GM12878 (cell line): ENCODE measurements at regions not wholly inside any gene's neighbourhood (a gene's known extent, or its start where the extent isn't known, plus 50 kb on each side); places are given as distances from the start of the nearest gene placed in this dataset.
"Not testable (repeated sequence)": the region's sequence is repeated elsewhere in the genome, so short reads cannot be mapped to it uniquely, and the experiment has no call there.

Source experiments
- ATAC-seq: fragments of 200-7000 bp; cut with Tn5 transposase; 3 replicates; pipeline ENCODE4 v1.9.1; 2020; ENCODE audit warnings: mild to moderate bottlenecking, moderate library complexity
- BruUV-seq: library from RNA; stranded (reverse); fragments of 400-500 nt; replicated peaks from 2 replicates; lab custom pipeline; 2021; lab: Mats Ljungman, UMichigan
- CTCF ChIA-PET: fragments of 300-600 bp; sonication (Branson Sonifier 250); formaldehyde crosslinking; extraction: SDS; loops from one replicate; lab custom pipeline; 2021; ENCODE audit warnings: inconsistent platforms; lab: Yijun Ruan, JAX
- POLR2A ChIA-PET: fragments of 350-600 bp; formaldehyde crosslinking; extraction: SDS; loops from one replicate; lab custom pipeline; 2021; ENCODE audit warnings: inconsistent platforms; lab: Charles Lee
- RAD21 ChIA-PET: fragments of 300-600 bp; sonication (Branson Sonifier 250); formaldehyde crosslinking; loops from one replicate; lab custom pipeline; 2023; ENCODE audit warnings: antibody characterized with exemption; ENCODE audit not compliant: unreplicated experiment; lab: Charles Lee
- SMC1A ChIA-PET: fragments of 300-600 bp; sonication (Branson Sonifier 250); formaldehyde crosslinking; loops from one replicate; lab custom pipeline; 2023; ENCODE audit not compliant: unreplicated experiment, uncharacterized antibody; lab: Charles Lee
- DNase-seq: peaks from one replicate; pipeline ENCODE4 v3.0.0-alpha.2; 2011; ENCODE audit warnings: low read depth, low spot score
- FAIRE-seq: peaks from 3 replicates; lab custom pipeline; 2011; peaks lifted over from hg19 to GRCh38; lab: Jason Lieb, UNC
- H2AFZ ChIP-seq: 2 replicates; pipeline ENCODE4 v1.6.0; 2011; ENCODE audit warnings: low read depth, low read length, control low read depth; ENCODE audit not compliant: control insufficient read depth
- H3K27ac ChIP-seq: 2 replicates; pipeline ENCODE4 v1.5.1; 2011; ENCODE audit warnings: control low read depth; ENCODE audit not compliant: control insufficient read depth, insufficient read depth
- H3K27me3 ChIP-seq, 2 experiments: replicated peaks in 1 of 2; 2 replicates each; pipeline versions ENCODE4 v1.6.0 to v1.6.1; 2011; ENCODE audit warnings: low read length in 1 of 2; ENCODE audit not compliant: control insufficient read depth in 2 of 2, insufficient read depth in 2 of 2
- H3K36me3 ChIP-seq, 2 experiments: 2 replicates each; pipeline ENCODE4 v1.5.1; 2011; ENCODE audit warnings: low read length in 1 of 2; ENCODE audit not compliant: control insufficient read depth in 2 of 2, insufficient read depth in 2 of 2
- H3K4me1 ChIP-seq: 2 replicates; pipeline ENCODE4 v1.6.1; 2011; ENCODE audit warnings: mild to moderate bottlenecking, low read length, moderate library complexity, mixed read lengths; ENCODE audit not compliant: control insufficient read depth, insufficient read depth
- H3K4me2 ChIP-seq: 2 replicates; pipeline ENCODE4 v1.6.0; 2011; ENCODE audit warnings: control low read depth; ENCODE audit not compliant: control insufficient read depth, insufficient read depth
- H3K4me3 ChIP-seq: fragments of 200-600 bp; sonication (generic); 2 replicates; pipeline ENCODE4 v1.5.1; 2016
- H3K79me2 ChIP-seq: 2 replicates; pipeline ENCODE4 v1.6.0; 2011; ENCODE audit warnings: low read length; ENCODE audit not compliant: control insufficient read depth, insufficient read depth
- H3K9ac ChIP-seq: 2 replicates; pipeline ENCODE4 v1.8.0; 2011; ENCODE audit warnings: low read length, control low read depth, mixed read lengths; ENCODE audit not compliant: control insufficient read depth, insufficient read depth
- H3K9me3 ChIP-seq: replicated peaks from 3 replicates; pipeline ENCODE4 v1.5.1; 2011; ENCODE audit warnings: mild to moderate bottlenecking, low read length; ENCODE audit not compliant: control insufficient read depth, insufficient read depth
- H4K20me1 ChIP-seq: 2 replicates; pipeline ENCODE4 v1.6.0; 2011; ENCODE audit not compliant: control insufficient read depth, insufficient read depth
- BCL11A ChIP-seq: IDR thresholded peaks from 2 replicates; pipeline ENCODE4 v1.6.1; 2011; ENCODE audit warnings: low read depth, low read length
- CREM ChIP-seq: IDR thresholded peaks from 2 replicates; pipeline ENCODE4 v1.6.1; 2014; ENCODE audit warnings: antibody characterized with exemption, low read depth
- EED ChIP-seq: sonication (generic); IDR thresholded peaks from 2 replicates; pipeline ENCODE4 v1.6.1; 2016; ENCODE audit warnings: antibody characterized with exemption, low read depth
- IKZF2 ChIP-seq, 2 experiments: fragments of 450-650 bp; IDR thresholded peaks; 2 replicates each; pipeline ENCODE4 v1.6.1; 2017; ENCODE audit warnings: mild to moderate bottlenecking in 2 of 2, moderate library complexity in 2 of 2
- JUNB ChIP-seq: IDR thresholded peaks from 2 replicates; pipeline ENCODE4 v1.6.1; 2016; ENCODE audit warnings: antibody characterized with exemption, mild to moderate bottlenecking
- LARP7 ChIP-seq: fragments of 450-650 bp; IDR thresholded peaks from 2 replicates; pipeline ENCODE4 v1.6.1; 2017; ENCODE audit warnings: mild to moderate bottlenecking
- NFIC ChIP-seq: IDR thresholded peaks from 2 replicates; pipeline ENCODE4 v1.6.1; 2012; ENCODE audit warnings: low read depth, mild to moderate bottlenecking, inconsistent platforms, low read length, moderate library complexity
- RUNX3 ChIP-seq: IDR thresholded peaks from 2 replicates; pipeline ENCODE4 v1.6.1; 2012; ENCODE audit warnings: low read length, inconsistent platforms
- YY1 ChIP-seq: IDR thresholded peaks from 2 replicates; pipeline ENCODE4 v1.6.1; 2011; ENCODE audit warnings: low read depth, mild to moderate bottlenecking, low read length
- WGBS: methylation state at CpG from one replicate; pipeline ENCODE4 v1.1.6; 2016; ENCODE audit warnings: low lambda C conversion rate; ENCODE audit not compliant: insufficient replicate concordance, insufficient coverage; ENCODE audit errors: missing lambda C conversion rate; 5-methylcytosine and 5-hydroxymethylcytosine counted together
- in situ Hi-C: fragments of 300-500 bp; cut with MboI; formaldehyde crosslinking; loops from 9 replicates; pipeline ENCODE4 v1.14.3; 2018; ENCODE audit warnings: mixed read lengths
- intact Hi-C: fragments of 100-400 bp; cut with micrococcal nuclease; formaldehyde crosslinking; loops from one replicate; pipeline ENCODE4 v1.14.2; 2022; ENCODE audit not compliant: unreplicated experiment
- TF ChIP-seq, protein P1 (sequence below): IDR thresholded peaks from 2 replicates; pipeline ENCODE4 v1.6.1; 2012; ENCODE audit warnings: low read length, inconsistent platforms
- TF ChIP-seq, protein P2 (sequence below): fragments of 450-650 bp; IDR thresholded peaks from 2 replicates; pipeline ENCODE4 v1.6.1; 2017; ENCODE audit warnings: antibody characterized with exemption, mild to moderate bottlenecking, moderate library complexity

DNA sequence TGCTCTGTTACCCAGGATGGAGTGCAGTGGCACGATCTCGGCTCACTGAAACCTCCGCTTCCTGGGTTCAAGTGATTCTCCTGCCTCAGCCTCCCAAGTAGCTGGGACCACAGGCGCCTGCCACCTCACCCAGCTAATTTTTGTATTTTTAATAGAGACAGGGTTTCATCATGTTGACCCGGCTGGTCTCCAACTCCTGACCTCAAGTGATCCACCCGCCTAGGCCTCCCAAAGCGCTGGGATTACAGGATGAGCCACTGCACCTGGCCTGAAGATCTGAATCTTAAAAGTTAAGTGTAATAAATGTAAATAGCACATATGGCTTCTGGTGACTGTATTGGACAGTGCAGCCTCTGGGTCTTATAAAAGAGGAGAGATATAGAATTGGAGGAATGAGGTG is 74.2 kb upstream of the NOX3 start:
- POLR2A ChIA-PET, H2AFZ ChIP-seq, DNase-seq, H3K27me3 ChIP-seq, H3K4me2 ChIP-seq, H3K9ac ChIP-seq, H3K4me3 ChIP-seq, ATAC-seq, H3K4me1 ChIP-seq, H3K79me2 ChIP-seq, FAIRE-seq, H3K36me3 ChIP-seq, H3K27ac ChIP-seq, H4K20me1 ChIP-seq, BruUV-seq, H3K9me3 ChIP-seq: not testable (repeated sequence)
- 99% methylated on average over 7 of the region's 7 CpGs for WGBS
- in situ Hi-C loops = loop anchor here (5.0 kb wide), 1 partner anchor 203 kb away; no protein-coding TSS in a partner anchor
- ChIA-PET SMC1A (interaction anchor here (1.2 to 2.5 kb wide), 9 partner anchors 10 to 352 kb away, joined by 3 to 35 read pairs (median 5); no protein-coding TSS in a partner anchor), CTCF (interaction anchor here (1.1 to 2.5 kb wide), 8 partner anchors 24 to 351 kb away, joined by 3 to 51 read pairs (median 6); no protein-coding TSS in a partner anchor), RAD21 (interaction anchor here (1.2 to 2.4 kb wide), 3 partner anchors 112 to 214 kb away, joined by 3 to 24 read pairs (median 7); no protein-coding TSS in a partner anchor)
- intact Hi-C loops = loop anchor here (1.0 to 10.0 kb wide), 2 partner anchors 203 to 355 kb away; no protein-coding TSS in a partner anchor

DNA sequence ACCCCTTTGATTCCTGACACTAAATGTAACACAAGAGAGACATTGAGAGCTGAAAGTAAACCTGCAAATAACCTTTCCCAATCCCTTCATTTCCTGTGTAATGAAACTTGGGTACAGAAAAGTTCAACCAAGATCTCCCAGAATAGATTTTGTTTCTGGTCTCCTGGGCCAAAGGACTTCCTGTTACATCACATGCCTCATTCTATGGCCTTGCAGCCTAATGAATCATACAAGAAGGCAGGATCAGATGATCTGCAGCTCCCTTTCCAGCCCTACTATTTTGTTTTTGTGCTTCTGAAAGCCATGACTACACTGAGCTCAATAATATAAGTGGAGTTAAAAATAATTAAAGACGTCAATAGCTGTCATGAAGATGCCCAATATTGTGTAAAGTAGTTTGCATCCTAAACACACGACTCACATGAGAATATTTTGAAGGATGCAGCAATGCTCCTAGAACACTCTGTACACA is 73.4 kb upstream of the NOX3 start:
- no peaks in the 10 kb centered on the region; the same call in 1 of the 3 replicates for H3K9me3 ChIP-seq
- SMC1A ChIA-PET = interaction anchor here (1.0 to 2.5 kb wide), 22 partner anchors 9 to 357 kb away, joined by 3 to 35 read pairs (median 5); partner anchors contain the start of gene NOX3
- DNase-seq (no peak), FAIRE-seq (no peak), ATAC-seq (peak; percentile 71)
- H3K9ac ChIP-seq = no peak overlapping the region
- no peak overlapping the region for H3K4me2 ChIP-seq
- CTCF ChIA-PET = interaction anchor here (0.7 to 2.5 kb wide), 13 partner anchors 9 to 350 kb away, joined by 3 to 51 read pairs (median 4); no protein-coding TSS in a partner anchor
- H3K27ac ChIP-seq = no peak overlapping the region
- 0% methylated on average over 2 of the region's 2 CpGs for WGBS
- peak overlapping the region; percentile 51 for H2AFZ ChIP-seq
- H3K79me2 ChIP-seq = no peaks in the 10 kb centered on the region
- H4K20me1 ChIP-seq = no peaks in the 10 kb centered on the region
- no peaks in the 10 kb centered on the region for H3K27me3 ChIP-seq
- in situ Hi-C loops = no loop called here
- RAD21 ChIA-PET = interaction anchor here (0.5 to 2.4 kb wide), 8 partner anchors 22 to 817 kb away, joined by 3 to 24 read pairs (median 4); no protein-coding TSS in a partner anchor
- intact Hi-C loops = no loop called here
- POLR2A ChIA-PET = no interaction called here
- no peaks in the 10 kb centered on the region for H3K4me1 ChIP-seq
- H3K4me3 ChIP-seq = no peak overlapping the region
- H3K36me3 ChIP-seq = no peaks in the 10 kb centered on the region
- BruUV-seq = no TSS peak
- TF ChIP-seq, protein P1, sequence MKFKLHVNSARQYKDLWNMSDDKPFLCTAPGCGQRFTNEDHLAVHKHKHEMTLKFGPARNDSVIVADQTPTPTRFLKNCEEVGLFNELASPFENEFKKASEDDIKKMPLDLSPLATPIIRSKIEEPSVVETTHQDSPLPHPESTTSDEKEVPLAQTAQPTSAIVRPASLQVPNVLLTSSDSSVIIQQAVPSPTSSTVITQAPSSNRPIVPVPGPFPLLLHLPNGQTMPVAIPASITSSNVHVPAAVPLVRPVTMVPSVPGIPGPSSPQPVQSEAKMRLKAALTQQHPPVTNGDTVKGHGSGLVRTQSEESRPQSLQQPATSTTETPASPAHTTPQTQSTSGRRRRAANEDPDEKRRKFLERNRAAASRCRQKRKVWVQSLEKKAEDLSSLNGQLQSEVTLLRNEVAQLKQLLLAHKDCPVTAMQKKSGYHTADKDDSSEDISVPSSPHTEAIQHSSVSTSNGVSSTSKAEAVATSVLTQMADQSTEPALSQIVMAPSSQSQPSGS = 0 out of 2 replicates have a peak, but pooled peaks have one; percentile 26
- 0 out of 2 replicates have a peak, but pooled peaks have one; percentile 30 for TF ChIP-seq CREM
- TF ChIP-seq EED = peak; percentile 20; the same call in 1 of the 2 replicates
- no peak for TF ChIP-seq LARP7
- 0 out of 4 replicates have a peak, but pooled peaks of 1 of the 2 experiments have one; percentile 24 for TF ChIP-seq IKZF2 (IDR thresholded peaks at IDR 0.05)
- no peak for TF ChIP-seq BCL11A
- TF ChIP-seq NFIC = peak; percentile 61
- no peak for TF ChIP-seq YY1
- TF ChIP-seq RUNX3 = peak; percentile 34; the same call in 1 of the 2 replicates
- TF ChIP-seq, protein P2, sequence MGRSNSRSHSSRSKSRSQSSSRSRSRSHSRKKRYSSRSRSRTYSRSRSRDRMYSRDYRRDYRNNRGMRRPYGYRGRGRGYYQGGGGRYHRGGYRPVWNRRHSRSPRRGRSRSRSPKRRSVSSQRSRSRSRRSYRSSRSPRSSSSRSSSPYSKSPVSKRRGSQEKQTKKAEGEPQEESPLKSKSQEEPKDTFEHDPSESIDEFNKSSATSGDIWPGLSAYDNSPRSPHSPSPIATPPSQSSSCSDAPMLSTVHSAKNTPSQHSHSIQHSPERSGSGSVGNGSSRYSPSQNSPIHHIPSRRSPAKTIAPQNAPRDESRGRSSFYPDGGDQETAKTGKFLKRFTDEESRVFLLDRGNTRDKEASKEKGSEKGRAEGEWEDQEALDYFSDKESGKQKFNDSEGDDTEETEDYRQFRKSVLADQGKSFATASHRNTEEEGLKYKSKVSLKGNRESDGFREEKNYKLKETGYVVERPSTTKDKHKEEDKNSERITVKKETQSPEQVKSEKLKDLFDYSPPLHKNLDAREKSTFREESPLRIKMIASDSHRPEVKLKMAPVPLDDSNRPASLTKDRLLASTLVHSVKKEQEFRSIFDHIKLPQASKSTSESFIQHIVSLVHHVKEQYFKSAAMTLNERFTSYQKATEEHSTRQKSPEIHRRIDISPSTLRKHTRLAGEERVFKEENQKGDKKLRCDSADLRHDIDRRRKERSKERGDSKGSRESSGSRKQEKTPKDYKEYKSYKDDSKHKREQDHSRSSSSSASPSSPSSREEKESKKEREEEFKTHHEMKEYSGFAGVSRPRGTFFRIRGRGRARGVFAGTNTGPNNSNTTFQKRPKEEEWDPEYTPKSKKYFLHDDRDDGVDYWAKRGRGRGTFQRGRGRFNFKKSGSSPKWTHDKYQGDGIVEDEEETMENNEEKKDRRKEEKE = no peak
- TF ChIP-seq JUNB = 0 out of 2 replicates have a peak, but pooled peaks have one; percentile 22
